GM23338 (cell line): ENCODE measurements at regions not wholly inside any gene's neighbourhood (a gene's known extent, or its start where the extent isn't known, plus 50 kb on each side); places are given as distances from the start of the nearest gene placed in this dataset.

Experiments
- ATAC-seq: fragments of 200-7000 bp; cut with Tn5 transposase; 3 replicates; pipeline ENCODE4 v1.9.1; 2020
- DNase-seq: peaks from one replicate; pipeline ENCODE4 v3.0.0-alpha.2; 2015; ENCODE audit warnings: low spot score
- H2AFZ ChIP-seq: fragments of 200-600 bp; sonication (generic); 2 replicates; pipeline ENCODE4 v1.8.0; 2016; ENCODE audit warnings: antibody characterized with exemption, mild to moderate bottlenecking, moderate library complexity
- H3F3A ChIP-seq: fragments of 200-600 bp; sonication (generic); replicated peaks from 2 replicates; pipeline ENCODE4 v1.8.0; 2017; ENCODE audit warnings: antibody characterized with exemption, mixed run types, low read depth
- H3K27ac ChIP-seq: fragments of 200-600 bp; sonication (generic); 2 replicates; pipeline ENCODE4 v1.6.1; 2016; ENCODE audit warnings: low read depth
- H3K27me3 ChIP-seq: fragments of 200-600 bp; sonication (generic); 2 replicates; pipeline ENCODE4 v1.8.0; 2016; ENCODE audit warnings: mild to moderate bottlenecking, mixed run types, moderate library complexity; ENCODE audit not compliant: insufficient read depth
- H3K36me3 ChIP-seq: fragments of 200-600 bp; sonication (generic); 2 replicates; pipeline ENCODE4 v1.8.0; 2016; ENCODE audit warnings: mild to moderate bottlenecking; ENCODE audit not compliant: insufficient read depth
- H3K4me1 ChIP-seq: fragments of 200-600 bp; sonication (generic); 2 replicates; pipeline ENCODE4 v1.8.0; 2016; ENCODE audit warnings: mild to moderate bottlenecking, moderate library complexity; ENCODE audit not compliant: insufficient read depth
- H3K4me2 ChIP-seq: fragments of 200-600 bp; sonication (generic); 2 replicates; pipeline ENCODE4 v1.7.1; 2017; ENCODE audit warnings: mixed run types
- H3K4me3 ChIP-seq: fragments of 200-600 bp; sonication (generic); 2 replicates; pipeline ENCODE4 v1.6.1; 2016; ENCODE audit warnings: mixed run types
- H3K79me2 ChIP-seq: fragments of 200-600 bp; sonication (generic); replicated peaks from 2 replicates; pipeline ENCODE4 v1.8.0; 2017; ENCODE audit warnings: mild to moderate bottlenecking; ENCODE audit not compliant: insufficient read depth
- H3K9me2 ChIP-seq: fragments of 200-600 bp; sonication (generic); 2 replicates; pipeline ENCODE4 v1.8.0; 2017; ENCODE audit not compliant: insufficient read depth
- H4K20me1 ChIP-seq: fragments of 200-600 bp; sonication (generic); replicated peaks from 2 replicates; pipeline ENCODE4 v1.8.0; 2017; ENCODE audit warnings: mild to moderate bottlenecking; ENCODE audit not compliant: insufficient read depth
- H3K27ac Mint-ChIP-seq: 2 replicates; pipeline ENCODE4 v1.8.0; 2020; ENCODE audit warnings: inconsistent platforms, mild to moderate bottlenecking, moderate library complexity, mixed read lengths
- H3K27me3 Mint-ChIP-seq: 3 replicates; pipeline ENCODE4 v1.8.0; 2022; ENCODE audit warnings: low read depth, mild to moderate bottlenecking, moderate library complexity, mixed read lengths, inconsistent platforms; ENCODE audit not compliant: insufficient read depth, poor library complexity
- H3K36me3 Mint-ChIP-seq: 3 replicates; pipeline ENCODE4 v1.8.0; 2021; ENCODE audit warnings: low read depth, mild to moderate bottlenecking, inconsistent platforms, moderate library complexity, mixed read lengths
- H3K4me1 Mint-ChIP-seq: 3 replicates; pipeline ENCODE4 v1.8.0; 2020; ENCODE audit warnings: mild to moderate bottlenecking, inconsistent platforms, mixed read lengths
- H3K4me3 Mint-ChIP-seq: 3 replicates; pipeline ENCODE4 v1.8.0; 2021; ENCODE audit warnings: moderate library complexity, mild to moderate bottlenecking, inconsistent platforms, mixed read lengths
- H3K9me3 Mint-ChIP-seq: 3 replicates; pipeline ENCODE4 v1.8.0; 2020; ENCODE audit warnings: moderate library complexity, mild to moderate bottlenecking, inconsistent platforms, mixed read lengths
- CREB1 ChIP-seq: fragments of 250-450 bp; sonication (Bioruptor Pico); IDR thresholded peaks from 2 replicates; pipeline ENCODE4 v1.5.0; 2020; ENCODE audit warnings: low read depth, mild to moderate bottlenecking, moderate library complexity
- CTCF ChIP-seq, 2 experiments: fragments of 200-600 bp in 1 of 2; sonication (generic) in 1 of 2; conservative IDR thresholded peaks; 2 replicates each; pipeline versions ENCODE4 v1.5.1 to v1.6.1; 2016 to 2017; ENCODE audit warnings: antibody characterized with exemption in 2 of 2, low read depth in 2 of 2, mild to moderate bottlenecking in 2 of 2, moderate library complexity in 1 of 2
- EZH2 ChIP-seq: fragments of 200-600 bp; sonication (generic); IDR thresholded peaks from one replicate; pipeline ENCODE4 v1.8.0; 2017; ENCODE audit warnings: antibody characterized with exemption, mild to moderate bottlenecking, low read depth; ENCODE audit not compliant: unreplicated experiment
- EZH2phosphoT487 ChIP-seq: fragments of 200-600 bp; sonication (generic); IDR thresholded peaks from one replicate; pipeline ENCODE4 v1.8.1; 2018; ENCODE audit warnings: antibody characterized with exemption; ENCODE audit not compliant: unreplicated experiment
- JUNB ChIP-seq: IDR thresholded peaks from one replicate; pipeline ENCODE4 v1.6.1; 2016; ENCODE audit warnings: antibody characterized with exemption; ENCODE audit not compliant: unreplicated experiment
- NANOG ChIP-seq: IDR thresholded peaks from 2 replicates; pipeline ENCODE4 v1.6.1; 2016; ENCODE audit warnings: antibody characterized with exemption, borderline replicate concordance
- POLR2AphosphoS5 ChIP-seq: IDR thresholded peaks from 2 replicates; pipeline ENCODE4 v1.6.1; 2016; ENCODE audit warnings: antibody characterized with exemption, low read depth
- STAT1 ChIP-seq: IDR thresholded peaks from one replicate; pipeline ENCODE4 v1.6.1; 2016; ENCODE audit warnings: antibody characterized with exemption; ENCODE audit not compliant: unreplicated experiment
- ZNF114 ChIP-seq: fragments of 250-450 bp; sonication (Bioruptor Pico); IDR thresholded peaks from 2 replicates; pipeline ENCODE4 v1.5.0; 2020; ENCODE audit warnings: mild to moderate bottlenecking, moderate library complexity
- ZNF331 ChIP-seq: fragments of 250-450 bp; sonication (Bioruptor Pico); IDR thresholded peaks from 2 replicates; pipeline ENCODE4 v1.5.0; 2020; ENCODE audit warnings: low read depth, mild to moderate bottlenecking, moderate library complexity
- ZNF462 ChIP-seq: fragments of 250-450 bp; sonication (Bioruptor Pico); IDR thresholded peaks from 2 replicates; pipeline ENCODE4 v1.5.0; 2020; ENCODE audit warnings: mild to moderate bottlenecking, moderate library complexity
- TF ChIP-seq, protein P1 (sequence below): IDR thresholded peaks from 2 replicates; pipeline ENCODE4 v1.6.1; 2016; ENCODE audit warnings: antibody characterized with exemption
- TF ChIP-seq, protein P2 (sequence below): IDR thresholded peaks from one replicate; pipeline ENCODE4 v1.6.1; 2018; ENCODE audit warnings: antibody characterized with exemption; ENCODE audit not compliant: unreplicated experiment

DNA sequence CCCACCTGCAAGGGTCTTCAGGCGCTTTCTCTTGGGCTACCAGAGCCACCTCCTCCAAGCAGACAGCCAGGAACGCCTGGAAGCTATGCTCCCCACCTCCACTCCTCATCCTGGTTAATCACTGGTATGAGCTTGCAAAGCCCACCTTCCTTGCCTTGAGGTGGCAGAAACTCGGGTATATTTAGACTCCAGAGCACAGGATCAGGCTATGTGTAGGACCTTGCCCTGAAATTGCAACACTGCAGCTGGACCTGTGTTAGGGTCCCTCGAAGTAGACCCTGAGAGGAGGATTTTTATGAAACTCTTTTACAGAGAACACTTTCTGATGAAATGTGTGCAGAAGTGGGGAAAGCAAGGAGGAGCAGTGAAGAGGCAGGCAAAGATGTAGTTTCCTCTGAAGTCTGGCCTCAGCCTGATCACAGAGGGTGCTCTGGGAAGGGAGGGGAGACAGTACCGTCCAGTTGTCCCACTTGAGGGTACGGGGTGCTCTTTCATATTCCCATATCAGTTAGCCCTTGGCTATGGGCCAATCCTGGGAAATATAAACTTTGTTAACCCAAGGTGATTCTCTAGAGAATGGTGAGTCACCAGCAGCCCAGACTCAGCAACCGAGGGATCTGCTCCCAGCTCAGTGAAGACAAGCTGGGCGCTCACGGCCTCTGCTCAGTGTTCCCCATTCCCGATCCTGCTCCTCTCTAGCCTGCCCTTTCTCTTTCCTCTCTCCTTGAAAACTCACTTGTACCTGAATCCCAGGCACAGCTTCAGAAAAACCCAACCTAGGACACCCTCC lies 157.9 kb downstream of the UQCRFS1 start:
- no peak for DNase-seq
- peaks cover 6% of the 10 kb centered on the region for H3K27me3 Mint-ChIP-seq

More for the DNA sequence above, 157.9 kb downstream of the UQCRFS1 start:
- Mint-ChIP-seq H3K4me1 (peaks cover 6% of the 10 kb centered on the region), H3K36me3 (no peaks in the 10 kb centered on the region; the same call in 2 of the 3 replicates), H3K4me3 (no peak overlapping the region), H3K9me3 (peaks cover 5% of the 10 kb centered on the region; the same call in 2 of the 3 replicates), H3K27ac (no peak overlapping the region)
- Histone ChIP-seq H4K20me1 (no peaks in the 10 kb centered on the region), H3F3A (no peaks in the 10 kb centered on the region), H2AFZ (no peak overlapping the region), H3K27me3 (no peaks in the 10 kb centered on the region), H3K4me1 (no peaks in the 10 kb centered on the region), H3K36me3 (no peaks in the 10 kb centered on the region), H3K9me2 (no peaks in the 10 kb centered on the region), H3K4me3 (no peak overlapping the region), H3K4me2 (no peak overlapping the region), H3K27ac (no peak overlapping the region), H3K79me2 (no peaks in the 10 kb centered on the region)
- ATAC-seq = no peak
- TF ChIP-seq NANOG (no peak), STAT1 (no peak), ZNF462 (CRISPR knock-in tag) (no peak), CTCF (conservative IDR thresholded peaks at IDR 0.05; ENCODE audit: low read depth in 2 of 2) (no peak), POLR2AphosphoS5 (no peak), EZH2 (no peak), ZNF331 (no peak), EZH2phosphoT487 (no peak), CREB1 (CRISPR knock-in tag) (no peak), ZNF114 (CRISPR knock-in tag) (no peak), JUNB (no peak)
- TF ChIP-seq, protein P1, sequence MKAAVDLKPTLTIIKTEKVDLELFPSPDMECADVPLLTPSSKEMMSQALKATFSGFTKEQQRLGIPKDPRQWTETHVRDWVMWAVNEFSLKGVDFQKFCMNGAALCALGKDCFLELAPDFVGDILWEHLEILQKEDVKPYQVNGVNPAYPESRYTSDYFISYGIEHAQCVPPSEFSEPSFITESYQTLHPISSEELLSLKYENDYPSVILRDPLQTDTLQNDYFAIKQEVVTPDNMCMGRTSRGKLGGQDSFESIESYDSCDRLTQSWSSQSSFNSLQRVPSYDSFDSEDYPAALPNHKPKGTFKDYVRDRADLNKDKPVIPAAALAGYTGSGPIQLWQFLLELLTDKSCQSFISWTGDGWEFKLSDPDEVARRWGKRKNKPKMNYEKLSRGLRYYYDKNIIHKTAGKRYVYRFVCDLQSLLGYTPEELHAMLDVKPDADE = no peak
- TF ChIP-seq, protein P2, sequence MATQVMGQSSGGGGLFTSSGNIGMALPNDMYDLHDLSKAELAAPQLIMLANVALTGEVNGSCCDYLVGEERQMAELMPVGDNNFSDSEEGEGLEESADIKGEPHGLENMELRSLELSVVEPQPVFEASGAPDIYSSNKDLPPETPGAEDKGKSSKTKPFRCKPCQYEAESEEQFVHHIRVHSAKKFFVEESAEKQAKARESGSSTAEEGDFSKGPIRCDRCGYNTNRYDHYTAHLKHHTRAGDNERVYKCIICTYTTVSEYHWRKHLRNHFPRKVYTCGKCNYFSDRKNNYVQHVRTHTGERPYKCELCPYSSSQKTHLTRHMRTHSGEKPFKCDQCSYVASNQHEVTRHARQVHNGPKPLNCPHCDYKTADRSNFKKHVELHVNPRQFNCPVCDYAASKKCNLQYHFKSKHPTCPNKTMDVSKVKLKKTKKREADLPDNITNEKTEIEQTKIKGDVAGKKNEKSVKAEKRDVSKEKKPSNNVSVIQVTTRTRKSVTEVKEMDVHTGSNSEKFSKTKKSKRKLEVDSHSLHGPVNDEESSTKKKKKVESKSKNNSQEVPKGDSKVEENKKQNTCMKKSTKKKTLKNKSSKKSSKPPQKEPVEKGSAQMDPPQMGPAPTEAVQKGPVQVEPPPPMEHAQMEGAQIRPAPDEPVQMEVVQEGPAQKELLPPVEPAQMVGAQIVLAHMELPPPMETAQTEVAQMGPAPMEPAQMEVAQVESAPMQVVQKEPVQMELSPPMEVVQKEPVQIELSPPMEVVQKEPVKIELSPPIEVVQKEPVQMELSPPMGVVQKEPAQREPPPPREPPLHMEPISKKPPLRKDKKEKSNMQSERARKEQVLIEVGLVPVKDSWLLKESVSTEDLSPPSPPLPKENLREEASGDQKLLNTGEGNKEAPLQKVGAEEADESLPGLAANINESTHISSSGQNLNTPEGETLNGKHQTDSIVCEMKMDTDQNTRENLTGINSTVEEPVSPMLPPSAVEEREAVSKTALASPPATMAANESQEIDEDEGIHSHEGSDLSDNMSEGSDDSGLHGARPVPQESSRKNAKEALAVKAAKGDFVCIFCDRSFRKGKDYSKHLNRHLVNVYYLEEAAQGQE = no peak
